Kidney (tissue), 13 donors: ENCODE measurements at regions not wholly inside any gene's neighbourhood (a gene's known extent, or its start where the extent isn't known, plus 50 kb on each side); places are given as distances from the start of the nearest gene placed in this dataset.

Experiments used
- DNase-seq, 5 donors: peaks; one replicate each; pipeline ENCODE4 v3.0.0-alpha.2; 2013 to 2020
- FAIRE-seq: peaks from 2 replicates; lab custom pipeline; 2012; peaks lifted over from hg19 to GRCh38; lab: Jason Lieb, UNC
- H3K27ac ChIP-seq, 2 donors: one replicate each; pipeline ENCODE4 v1.7.0; 2013; ENCODE audit warnings: low read depth in 2 of 2, low read length in 2 of 2, inconsistent platforms in 1 of 2
- H3K27me3 ChIP-seq: one replicate; pipeline ENCODE4 v1.7.1; 2013; ENCODE audit warnings: low read length, inconsistent platforms; ENCODE audit not compliant: control insufficient read depth, insufficient read depth
- H3K36me3 ChIP-seq, 3 donors: one replicate each; pipeline versions ENCODE4 v1.7.0 to v1.7.1; 2013; ENCODE audit warnings: low read length in 3 of 3, control low read depth in 1 of 3, inconsistent platforms in 1 of 3; ENCODE audit not compliant: insufficient read depth in 3 of 3, control insufficient read depth in 2 of 3
- H3K4me1 ChIP-seq, 3 donors: one replicate each; pipeline versions ENCODE4 v1.7.0 to v1.7.1; 2013; ENCODE audit warnings: low read length in 3 of 3, inconsistent platforms in 1 of 3, low read depth in 1 of 3; ENCODE audit not compliant: control insufficient read depth in 2 of 3, insufficient read depth in 2 of 3
- H3K4me3 ChIP-seq, 3 donors: one replicate each; pipeline versions ENCODE4 v1.7.0 to v1.8.1; 2013; ENCODE audit warnings: low read length in 3 of 3, control low read depth in 1 of 3, inconsistent platforms in 1 of 3
- H3K9ac ChIP-seq, 3 donors: one replicate each; pipeline versions ENCODE4 v1.7.0 to v1.7.1; 2013; ENCODE audit warnings: low read length in 3 of 3, control low read depth in 1 of 3, inconsistent platforms in 1 of 3
- H3K9me3 ChIP-seq, 3 donors: one replicate each; pipeline versions ENCODE4 v1.7.0 to v1.7.1; 2013; ENCODE audit warnings: low read length in 3 of 3, control low read depth in 1 of 3, inconsistent platforms in 1 of 3; ENCODE audit not compliant: control insufficient read depth in 2 of 3, insufficient read depth in 1 of 3
- CTCF ChIP-seq: IDR thresholded peaks from 3 replicates; pipeline ENCODE4 v1.5.1; 2012; ENCODE audit warnings: mild to moderate bottlenecking, moderate library complexity, borderline replicate concordance; ENCODE audit not compliant: insufficient read depth; ENCODE audit errors: extremely low read depth
- intact Hi-C: fragments of 100-400 bp; cut with DNase I; formaldehyde crosslinking; loops from one replicate; pipeline ENCODE4 v1.11.1; 2022
- donor health status: control.
- donor health status: control.
- donor health status: control.
- donor health status: control.
- donor health status: control.
- donor health status: DM: yes; HTN: yes; CAD: no.
- donor health status: Normal renal cell carcinoma (clear cell type).

GRCh38 chr13:47092202-47092601, 195.3 kb upstream of the HTR2A start:
- FAIRE-seq: no peak
- TF ChIP-seq CTCF: no peak
- intact Hi-C loops: no loop called here
- no peak overlapping the region for H3K27ac ChIP-seq
- no peaks in the 10 kb centered on the region for H3K36me3 ChIP-seq
- no peak for DNase-seq
- H3K4me1 ChIP-seq: no peaks in the 10 kb centered on the region
- peaks cover 0 to 3% (median 0%) of the 10 kb centered on the region in 3 donors for H3K9me3 ChIP-seq
- no peak overlapping the region for H3K4me3 ChIP-seq
- H3K27me3 ChIP-seq: no peaks in the 10 kb centered on the region
- no peak overlapping the region for H3K9ac ChIP-seq

DNA sequence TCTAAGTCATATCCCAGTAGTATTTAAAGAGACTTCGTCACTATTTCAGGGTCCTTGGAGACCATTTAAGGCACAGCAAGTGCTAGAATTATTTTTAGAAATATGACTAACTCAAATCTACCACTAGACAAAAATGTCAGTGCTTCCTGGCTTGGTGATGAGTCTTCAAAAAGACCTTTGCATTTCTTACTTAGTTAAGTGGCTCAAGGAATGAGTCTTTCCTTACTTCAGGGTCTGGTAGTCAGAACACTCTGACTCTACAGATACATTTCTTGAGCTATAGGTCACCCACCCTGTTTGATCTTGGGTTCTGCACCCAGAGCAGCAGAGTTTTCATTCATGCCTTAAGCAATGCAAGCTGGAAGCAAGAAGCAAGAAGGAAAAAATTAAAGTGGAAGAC, 191.0 kb upstream of the HTR2A start:
- DNase-seq (no peak), FAIRE-seq (no peak)
- no peaks in the 10 kb centered on the region for H3K27me3 ChIP-seq
- no peak overlapping the region for H3K4me3 ChIP-seq
- intact Hi-C loops: no loop called here
- no peak for TF ChIP-seq CTCF
- no peaks in the 10 kb centered on the region for H3K9me3 ChIP-seq
- H3K27ac ChIP-seq: no peak overlapping the region
- no peaks in the 10 kb centered on the region for H3K36me3 ChIP-seq
- H3K9ac ChIP-seq: no peak overlapping the region
- H3K4me1 ChIP-seq: no peaks in the 10 kb centered on the region

GRCh38 chr13:47087241-47087640, 190.4 kb upstream of the HTR2A start:
- no peak for FAIRE-seq

More at GRCh38 chr13:47087241-47087640, 190.4 kb upstream of the HTR2A start:
- DNase-seq: no peak
- H3K4me1 ChIP-seq: no peaks in the 10 kb centered on the region
- H3K9me3 ChIP-seq: no peaks in the 10 kb centered on the region
- H3K9ac ChIP-seq: no peak overlapping the region
- no peaks in the 10 kb centered on the region for H3K36me3 ChIP-seq
- no peak overlapping the region for H3K27ac ChIP-seq
- H3K4me3 ChIP-seq: no peak overlapping the region
- no peaks in the 10 kb centered on the region for H3K27me3 ChIP-seq
- intact Hi-C loops: no loop called here
- no peak for TF ChIP-seq CTCF
